ENCODE measurements at regions not wholly inside any gene's neighbourhood (a gene's known extent, or its start where the extent isn't known, plus 50 kb on each side); places are given as distances from the start of the nearest gene placed in this dataset.

- H3K4me3 ChIP-seq (ENCODE audit: low read depth, low read length) = no peak overlapping the region
- CTCF ChIA-PET = interaction anchor here (0.6 kb wide), 1 partner anchor 156 kb away, joined by 9 read pairs; no protein-coding TSS in a partner anchor
- DNase-seq (ENCODE audit: low read depth, low spot score) = no peak
- POLR2A ChIA-PET = no interaction called here
- TF ChIP-seq CTCF (IDR thresholded peaks at IDR 0.05; ENCODE audit: low read depth, low read length) = no peak
- H3K27ac ChIP-seq (ENCODE audit: low read depth, low read length) = no peak overlapping the region
- no peaks in the 10 kb centered on the region for H3K27me3 ChIP-seq (ENCODE audit: control insufficient read depth, insufficient read depth, low read length)
- H3K9me3 ChIP-seq (ENCODE audit: control insufficient read depth, insufficient read depth, low read length) = no peaks in the 10 kb centered on the region
These were observed 135.7 kb downstream of the MAIP1 start for GRCh38 chr2:200091126-200091525.

- CTCF ChIA-PET = no interaction called here
These were observed 136.9 kb downstream of the MAIP1 start for GRCh38 chr2:200092235-200092634.

GRCh38 chr2:200095436-200095835 is 140.1 kb downstream of the MAIP1 start:
- CTCF ChIA-PET = no interaction called here
- TF ChIP-seq CTCF (IDR thresholded peaks at IDR 0.05; ENCODE audit: low read depth, low read length) = no peak
- DNase-seq (ENCODE audit: low read depth, low spot score) = no peak
- Histone ChIP-seq H3K4me3 (ENCODE audit: low read depth, low read length) (no peak overlapping the region), H3K27ac (ENCODE audit: low read depth, low read length) (no peak overlapping the region), H3K27me3 (ENCODE audit: control insufficient read depth, insufficient read depth, low read length) (no peaks in the 10 kb centered on the region), H3K9me3 (ENCODE audit: control insufficient read depth, insufficient read depth, low read length) (no peaks in the 10 kb centered on the region)
- POLR2A ChIA-PET = no interaction called here

More at GRCh38 chr2:200092235-200092634, 136.9 kb downstream of the MAIP1 start:
- TF ChIP-seq CTCF (IDR thresholded peaks at IDR 0.05; ENCODE audit: low read depth, low read length) = no peak
- Histone ChIP-seq H3K27ac (ENCODE audit: low read depth, low read length) (no peak overlapping the region), H3K9me3 (ENCODE audit: control insufficient read depth, insufficient read depth, low read length) (no peaks in the 10 kb centered on the region), H3K27me3 (ENCODE audit: control insufficient read depth, insufficient read depth, low read length) (no peaks in the 10 kb centered on the region), H3K4me3 (ENCODE audit: low read depth, low read length) (no peak overlapping the region)
- DNase-seq (ENCODE audit: low read depth, low spot score) = no peak
- POLR2A ChIA-PET = no interaction called here

GRCh38 chr2:200099256-200099655 is 143.9 kb downstream of the MAIP1 start:
- H3K27me3 ChIP-seq (ENCODE audit: control insufficient read depth, insufficient read depth, low read length) = no peaks in the 10 kb centered on the region
- CTCF ChIA-PET = no interaction called here
- no peak for TF ChIP-seq CTCF (IDR thresholded peaks at IDR 0.05; ENCODE audit: low read depth, low read length)
- no peak for DNase-seq (ENCODE audit: low read depth, low spot score)
- POLR2A ChIA-PET = no interaction called here
- no peaks in the 10 kb centered on the region for H3K9me3 ChIP-seq (ENCODE audit: control insufficient read depth, insufficient read depth, low read length)
- no peak overlapping the region for H3K27ac ChIP-seq (ENCODE audit: low read depth, low read length)
- no peak overlapping the region for H3K4me3 ChIP-seq (ENCODE audit: low read depth, low read length)

- ChIA-PET CTCF (no interaction called here), POLR2A (no interaction called here)
- no peak for TF ChIP-seq CTCF (IDR thresholded peaks at IDR 0.05; ENCODE audit: low read depth, low read length)
These were observed 144.6 kb downstream of the MAIP1 start for GRCh38 chr2:200100027-200100426.

More at GRCh38 chr2:200100027-200100426, 144.6 kb downstream of the MAIP1 start:
- DNase-seq (ENCODE audit: low read depth, low spot score) = no peak
- Histone ChIP-seq H3K4me3 (ENCODE audit: low read depth, low read length) (no peak overlapping the region), H3K27ac (ENCODE audit: low read depth, low read length) (no peak overlapping the region), H3K9me3 (ENCODE audit: control insufficient read depth, insufficient read depth, low read length) (no peaks in the 10 kb centered on the region), H3K27me3 (ENCODE audit: control insufficient read depth, insufficient read depth, low read length) (no peaks in the 10 kb centered on the region)

Data from AG04450 (cell line).